Fibroblast of pulmonary artery (primary cell): ENCODE measurements at regions not wholly inside any gene's neighbourhood (a gene's known extent, or its start where the extent isn't known, plus 50 kb on each side); places are given as distances from the start of the nearest gene placed in this dataset.

Source experiments
- DNase-seq: peaks from one replicate; pipeline ENCODE4 v3.0.0-alpha.2; 2010; ENCODE audit warnings: low read depth
- H3K4me3 ChIP-seq: replicated peaks from 2 replicates; pipeline ENCODE4 v1.5.1; 2011; ENCODE audit warnings: low read depth, mild to moderate bottlenecking, control low read depth, low read length, moderate library complexity
- TF ChIP-seq, protein P1 (sequence below): IDR thresholded peaks from 2 replicates; pipeline ENCODE4 v1.5.1; 2011; ENCODE audit warnings: mild to moderate bottlenecking, control low read depth, low read length, inconsistent platforms; ENCODE audit errors: missing control alignments

DNA sequence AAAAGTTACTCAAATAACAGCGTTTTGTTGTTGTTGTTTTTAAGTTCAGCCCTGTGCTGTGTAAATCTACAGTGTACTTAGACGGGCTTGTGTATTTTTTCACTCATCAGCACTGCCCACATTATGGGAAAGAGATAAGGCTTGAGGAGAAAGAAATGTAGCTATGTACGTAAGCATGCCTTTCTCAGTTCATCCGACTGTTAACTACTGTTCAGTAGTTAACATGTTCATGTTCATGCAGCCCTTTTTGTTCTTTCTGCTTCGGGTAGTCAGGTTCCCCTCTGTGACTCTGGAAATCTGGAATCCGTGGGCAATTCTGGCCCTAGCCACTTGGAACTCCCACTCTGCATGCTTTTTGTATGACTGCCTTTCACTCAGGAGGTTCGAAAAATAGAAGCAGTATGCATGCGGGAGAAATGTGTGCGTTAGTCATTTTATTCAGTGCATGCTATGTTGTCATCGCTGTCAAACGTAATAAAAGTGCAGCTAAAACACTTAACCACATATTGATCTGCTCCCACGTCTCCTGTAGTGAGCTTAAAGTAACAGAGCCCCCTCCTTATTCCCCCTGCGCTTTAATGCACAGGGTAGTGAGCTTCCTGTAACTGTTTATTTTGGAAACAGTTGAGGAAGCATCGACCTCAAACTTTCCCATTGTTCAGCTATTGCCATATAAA lies 283.1 kb upstream of the NR2F2 start:
- TF ChIP-seq, protein P1, sequence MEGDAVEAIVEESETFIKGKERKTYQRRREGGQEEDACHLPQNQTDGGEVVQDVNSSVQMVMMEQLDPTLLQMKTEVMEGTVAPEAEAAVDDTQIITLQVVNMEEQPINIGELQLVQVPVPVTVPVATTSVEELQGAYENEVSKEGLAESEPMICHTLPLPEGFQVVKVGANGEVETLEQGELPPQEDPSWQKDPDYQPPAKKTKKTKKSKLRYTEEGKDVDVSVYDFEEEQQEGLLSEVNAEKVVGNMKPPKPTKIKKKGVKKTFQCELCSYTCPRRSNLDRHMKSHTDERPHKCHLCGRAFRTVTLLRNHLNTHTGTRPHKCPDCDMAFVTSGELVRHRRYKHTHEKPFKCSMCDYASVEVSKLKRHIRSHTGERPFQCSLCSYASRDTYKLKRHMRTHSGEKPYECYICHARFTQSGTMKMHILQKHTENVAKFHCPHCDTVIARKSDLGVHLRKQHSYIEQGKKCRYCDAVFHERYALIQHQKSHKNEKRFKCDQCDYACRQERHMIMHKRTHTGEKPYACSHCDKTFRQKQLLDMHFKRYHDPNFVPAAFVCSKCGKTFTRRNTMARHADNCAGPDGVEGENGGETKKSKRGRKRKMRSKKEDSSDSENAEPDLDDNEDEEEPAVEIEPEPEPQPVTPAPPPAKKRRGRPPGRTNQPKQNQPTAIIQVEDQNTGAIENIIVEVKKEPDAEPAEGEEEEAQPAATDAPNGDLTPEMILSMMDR, result peak; percentile 16
- DNase-seq, result peak; percentile 90
- peak overlapping the region; percentile 11 for H3K4me3 ChIP-seq

DNA sequence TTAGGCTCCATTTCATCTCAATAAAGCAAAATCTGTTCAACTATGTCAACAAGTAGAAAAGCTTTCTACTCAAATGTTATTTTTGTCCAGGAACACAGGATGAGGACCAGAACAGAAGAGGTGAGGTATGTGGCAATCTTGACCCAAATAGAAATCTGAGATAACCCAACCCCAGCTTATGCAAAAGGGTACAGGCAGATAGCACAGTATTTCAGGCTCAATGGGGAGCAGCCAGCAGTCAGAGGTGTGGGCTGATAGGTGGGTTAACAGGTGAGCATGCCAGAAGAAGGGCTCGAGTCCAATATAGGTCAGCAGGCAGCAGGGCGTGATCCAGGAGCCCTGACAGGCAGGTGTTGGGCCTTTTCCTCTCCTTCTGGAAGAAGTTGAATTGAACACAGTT lies 281.2 kb upstream of the NR2F2 start:
- no peak overlapping the region for H3K4me3 ChIP-seq
- DNase-seq, result no peak
- TF ChIP-seq, protein P1, result no peak

DNA sequence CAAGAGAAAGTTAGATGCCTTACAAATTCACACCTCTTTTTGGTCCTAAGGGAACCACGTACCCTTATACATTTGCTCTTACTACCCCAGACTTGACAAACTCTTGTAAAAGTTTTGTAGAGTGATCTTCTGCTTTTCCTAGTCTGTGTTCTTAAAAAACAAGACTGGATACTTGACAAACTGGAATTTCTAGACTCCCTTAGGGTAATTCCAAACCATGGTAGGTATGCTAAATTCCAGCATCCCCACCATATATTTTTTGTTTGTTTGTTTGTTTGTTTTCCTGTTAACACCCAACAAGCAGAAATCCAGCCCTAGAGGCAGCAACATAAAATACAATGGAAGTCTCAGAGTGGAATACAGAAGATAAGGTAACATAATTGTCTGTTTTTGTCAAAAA lies 280.7 kb upstream of the NR2F2 start:
- TF ChIP-seq, protein P1, result no peak
- no peak overlapping the region for H3K4me3 ChIP-seq
- no peak for DNase-seq

DNA sequence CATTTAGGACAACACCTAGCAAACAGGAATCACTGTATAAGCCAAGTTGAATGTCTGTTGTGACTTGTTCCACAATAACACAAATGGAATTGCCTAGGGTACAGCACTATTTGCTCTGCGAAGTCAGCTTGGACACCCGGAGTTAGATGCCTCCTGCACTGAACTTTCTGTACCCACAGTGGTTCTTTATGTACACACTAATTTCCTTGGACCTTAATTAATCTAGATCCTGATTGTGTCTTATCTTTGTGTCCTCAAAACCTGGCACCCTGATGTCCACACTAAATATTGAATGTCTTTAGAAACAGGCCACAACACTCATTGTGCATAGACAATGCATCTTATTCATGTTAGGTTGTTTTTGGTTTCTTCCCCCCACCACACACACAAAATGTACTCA lies 278.9 kb upstream of the NR2F2 start:
- no peak overlapping the region for H3K4me3 ChIP-seq
- TF ChIP-seq, protein P1, result no peak
- no peak for DNase-seq

DNA sequence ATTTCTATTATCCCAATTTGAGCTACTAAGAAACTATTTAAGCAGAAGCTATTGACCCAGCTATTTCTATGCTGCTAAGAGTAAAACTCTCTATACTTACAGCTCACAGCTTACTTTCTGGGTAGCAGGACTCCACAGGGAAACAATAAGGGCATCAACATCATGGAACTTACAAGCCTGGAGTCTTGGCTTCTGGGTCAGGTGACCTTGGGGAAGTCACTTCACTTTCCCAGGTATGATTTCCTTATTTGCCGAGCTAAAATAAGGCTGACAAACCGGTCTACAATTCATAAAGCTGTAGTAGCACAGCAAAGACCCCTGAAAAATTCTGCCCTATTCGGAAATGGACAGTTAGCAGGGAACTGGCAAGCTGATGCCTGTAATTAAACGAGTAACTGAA lies 278.3 kb upstream of the NR2F2 start:
- no peak overlapping the region for H3K4me3 ChIP-seq
- no peak for DNase-seq
- TF ChIP-seq, protein P1, result no peak

DNA sequence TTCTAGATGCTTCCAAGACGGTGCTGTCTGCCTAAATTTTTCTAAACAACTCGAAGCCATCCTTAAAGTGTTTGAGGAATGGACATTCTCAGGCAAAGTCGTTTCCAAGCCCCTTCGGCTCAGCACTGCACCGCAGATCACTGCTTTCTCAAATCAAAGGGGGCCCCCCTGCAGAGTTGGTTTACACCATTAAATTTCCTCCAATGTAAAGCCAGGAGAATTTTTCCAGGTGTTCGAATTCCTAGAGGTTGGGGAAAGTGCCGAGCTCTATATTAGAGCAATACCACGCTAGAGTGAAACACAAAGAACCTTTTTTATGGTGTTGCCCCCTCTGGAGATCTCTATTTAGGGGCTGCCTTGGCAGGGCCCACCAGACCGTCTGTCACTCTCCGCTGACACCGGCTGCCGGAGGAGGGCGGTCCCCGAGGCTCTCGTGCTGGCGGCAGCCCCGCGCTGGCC lies 277.9 kb upstream of the NR2F2 start:
- no peak overlapping the region for H3K4me3 ChIP-seq
- TF ChIP-seq, protein P1, result no peak
- DNase-seq, result no peak

DNA sequence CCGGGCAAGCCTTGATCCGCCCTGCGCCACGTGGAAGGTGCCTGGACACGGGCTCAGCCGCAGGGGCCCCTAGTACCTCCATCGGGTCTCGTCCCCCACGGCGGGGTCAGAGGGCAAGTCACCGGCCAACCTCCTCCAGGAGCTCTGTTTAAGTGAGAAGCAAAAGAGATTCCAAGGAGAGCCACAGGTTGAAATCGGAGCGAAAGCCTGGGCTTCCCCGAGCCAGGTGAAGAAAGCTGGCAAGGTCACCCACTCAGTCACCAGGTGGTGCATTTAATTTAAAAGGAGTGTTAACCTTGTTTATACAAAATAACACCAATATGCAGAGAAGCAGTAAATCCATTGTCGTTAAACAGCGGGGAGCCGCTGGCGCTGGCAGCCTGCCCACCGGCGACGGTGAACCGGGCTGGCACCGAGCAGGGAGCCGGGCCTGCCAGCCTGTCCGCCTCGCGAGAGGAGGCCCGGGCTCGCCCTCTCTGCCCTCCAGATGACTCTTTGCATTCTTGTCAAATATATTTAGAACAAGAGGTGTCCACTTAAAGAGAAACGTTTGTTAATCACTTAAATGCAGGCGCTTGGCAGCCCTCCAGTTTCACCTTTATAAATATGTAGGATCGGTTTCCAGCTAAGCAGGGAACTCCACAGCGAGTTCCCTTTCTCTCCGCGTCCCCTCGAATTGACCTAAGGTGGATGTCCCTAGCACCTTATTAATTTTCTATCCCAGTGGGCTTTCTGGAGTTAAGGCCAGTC lies 277.3 kb upstream of the NR2F2 start:
- H3K4me3 ChIP-seq, result peak overlapping the region; percentile 23
- no peak for DNase-seq
- TF ChIP-seq, protein P1, result no peak
